ENCODE measurements at regions not wholly inside any gene's neighbourhood (a gene's known extent, or its start where the extent isn't known, plus 50 kb on each side); places are given as distances from the start of the nearest gene placed in this dataset.

DNA sequence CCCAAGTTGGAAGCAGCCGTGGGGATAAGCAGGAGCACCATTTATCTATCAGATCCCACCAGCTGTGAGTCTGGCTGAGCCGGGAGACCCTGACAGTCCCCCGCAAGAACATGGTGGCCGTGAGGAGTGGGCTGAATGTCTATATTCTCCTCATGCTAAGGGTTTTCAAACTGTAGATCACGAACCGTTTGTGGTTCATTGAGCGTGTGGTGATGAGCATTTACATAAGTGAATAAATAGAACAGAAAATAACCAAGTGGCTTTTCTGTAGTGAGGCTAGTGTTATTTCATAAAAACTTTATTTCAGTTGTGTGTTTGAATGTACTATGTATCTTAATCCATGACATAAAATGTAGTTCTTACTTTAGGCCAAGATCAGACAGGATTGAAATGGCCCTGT, 190.2 kb upstream of the APCDD1 start:
- no peaks in the 10 kb centered on the region for H3K36me3 ChIP-seq (ENCODE audit: control insufficient read depth, insufficient read depth, low read length)
- H4K20me1 ChIP-seq (ENCODE audit: insufficient read depth, low read length): no peaks in the 10 kb centered on the region
- in situ Hi-C loops (cut with MboI; ENCODE audit: low sequenced_read_pairs) (no loop called here), dilution Hi-C loops (cut with HindIII; ENCODE audit: low sequenced_read_pairs, unreplicated experiment) (no loop called here), intact Hi-C loops (cut with micrococcal nuclease) (no loop called here)
- no peak overlapping the region for H2BK20ac ChIP-seq (ENCODE audit: low read depth, low read length)
- no peak overlapping the region for H2BK5ac ChIP-seq (ENCODE audit: low read depth, low read length, poor library complexity, severe bottlenecking)
- no peak overlapping the region for H3K4ac ChIP-seq (ENCODE audit: low read depth, low read length)
- H3K4me1 ChIP-seq (ENCODE audit: control insufficient read depth, insufficient read depth, low read length): no peaks in the 10 kb centered on the region
- no peak overlapping the region for H2BK15ac ChIP-seq (ENCODE audit: low read depth, low read length)
- no peak overlapping the region for H3K23ac ChIP-seq (ENCODE audit: low read depth, low read length)
- no TSS peak for BruUV-seq (replicated peaks)
- ATAC-seq (ENCODE audit: low read depth) (no peak), DNase-seq (no peak)
- H3K27me3 ChIP-seq (ENCODE audit: control insufficient read depth, insufficient read depth, low read length): 0 out of 2 replicates have a peak, but pooled peaks cover 4% of the 10 kb centered on the region
- no peak overlapping the region for H3K4me2 ChIP-seq (ENCODE audit: low read depth, low read length)
- TF ChIP-seq RFX5 (IDR thresholded peaks at IDR 0.05; ENCODE audit: low read depth, low read length) (no peak), BHLHE40 (IDR thresholded peaks at IDR 0.05; ENCODE audit: low read depth, low read length) (no peak), RAD21 (IDR thresholded peaks at IDR 0.05; ENCODE audit: low read length) (no peak)
- H3K56ac ChIP-seq (ENCODE audit: extremely low read depth, insufficient read depth, low read length): no peak overlapping the region
- H4K5ac ChIP-seq (ENCODE audit: low read depth, low read length): no peak overlapping the region
- no peak overlapping the region for H2AK9ac ChIP-seq (replicated peaks; ENCODE audit: low read depth, low read length, poor library complexity)
- no peak overlapping the region for H2AK5ac ChIP-seq (ENCODE audit: low read depth, low read length)
- no peak overlapping the region for H2BK120ac ChIP-seq (ENCODE audit: low read depth, low read length)
- H3K14ac ChIP-seq (replicated peaks; ENCODE audit: low read depth, low read length): no peak overlapping the region
- H3K9ac ChIP-seq (ENCODE audit: low read depth, low read length): no peak overlapping the region
- no peak overlapping the region for H2AFZ ChIP-seq (replicated peaks; ENCODE audit: low read length, poor library complexity)
- H4K91ac ChIP-seq (ENCODE audit: insufficient read depth, low read depth, low read length): no peak overlapping the region
- H4K8ac ChIP-seq (ENCODE audit: low read depth in 2 of 2, low read length in 2 of 2): no peak overlapping the region
- peaks cover 6% of the 10 kb centered on the region; the same call in 1 of the 2 replicates for H3K9me3 ChIP-seq (ENCODE audit: control insufficient read depth, insufficient read depth, low read length)
- no peaks in the 10 kb centered on the region for H3K9me1 ChIP-seq (ENCODE audit: insufficient read depth, low read length)
- POLR2A ChIA-PET (ENCODE audit: unreplicated experiment): no interaction called here
- H3K27ac ChIP-seq (ENCODE audit: insufficient read depth, low read length): no peak overlapping the region
- H3K79me1 ChIP-seq (ENCODE audit: low read depth in 1 of 2, low read length in 2 of 2): no peaks in the 10 kb centered on the region
- H3K4me3 ChIP-seq (ENCODE audit: insufficient read depth, low read depth, low read length): no peak overlapping the region
- H3K18ac ChIP-seq (ENCODE audit: low read depth, low read length): no peak overlapping the region
- CTCF ChIA-PET: no interaction called here
- WGBS, 2 experiments (ENCODE audit: extremely low coverage in 2 of 2, insufficient read length in 1 of 2): no CpG with 5 or more reads among the region's 7 CpGs

All from IMR-90 (cell line).